Stimulated activated naive B cell treated with anti-CD40 and anti-IgM and Interleukin-4, amounts not matched to agents 10 μg/mL and 1 μg/mL and 100 μg/mL, for 72 hours (primary cell): ENCODE measurements at regions not wholly inside any gene's neighbourhood (a gene's known extent, or its start where the extent isn't known, plus 50 kb on each side); places are given as distances from the start of the nearest gene placed in this dataset.

ENCODE experiments used
- ATAC-seq, 2 donors: fragments of 150-1000 bp; cut with Tn5 transposase; replicated peaks; 2 replicates each; pipeline ENCODE4 v1.10.0; 2021; ENCODE audit warnings: moderate library complexity in 1 of 2
- DNase-seq: peaks from one replicate; pipeline ENCODE4 v3.0.0; 2021
- H3K27ac Mint-ChIP-seq: one replicate; pipeline ENCODE4 v1.8.0; 2022; ENCODE audit warnings: mild to moderate bottlenecking, mixed read lengths
- H3K27me3 Mint-ChIP-seq, 2 donors: one replicate each; pipeline ENCODE4 v1.8.0; 2022; ENCODE audit warnings: mixed read lengths in 2 of 2
- H3K36me3 Mint-ChIP-seq, 2 donors: one replicate each; pipeline ENCODE4 v1.8.0; 2022; ENCODE audit warnings: mixed read lengths in 2 of 2, mild to moderate bottlenecking in 1 of 2
- H3K4me1 Mint-ChIP-seq, 2 donors: one replicate each; pipeline ENCODE4 v1.8.0; 2022; ENCODE audit warnings: mixed read lengths in 2 of 2, mild to moderate bottlenecking in 1 of 2
- H3K4me3 Mint-ChIP-seq, 2 donors: one replicate each; pipeline ENCODE4 v1.8.0; 2022; ENCODE audit warnings: mild to moderate bottlenecking in 2 of 2, mixed read lengths in 2 of 2, moderate library complexity in 1 of 2
- H3K9me3 Mint-ChIP-seq, 2 donors: one replicate each; pipeline ENCODE4 v1.8.0; 2022; ENCODE audit warnings: mixed read lengths in 2 of 2, mild to moderate bottlenecking in 1 of 2

DNA sequence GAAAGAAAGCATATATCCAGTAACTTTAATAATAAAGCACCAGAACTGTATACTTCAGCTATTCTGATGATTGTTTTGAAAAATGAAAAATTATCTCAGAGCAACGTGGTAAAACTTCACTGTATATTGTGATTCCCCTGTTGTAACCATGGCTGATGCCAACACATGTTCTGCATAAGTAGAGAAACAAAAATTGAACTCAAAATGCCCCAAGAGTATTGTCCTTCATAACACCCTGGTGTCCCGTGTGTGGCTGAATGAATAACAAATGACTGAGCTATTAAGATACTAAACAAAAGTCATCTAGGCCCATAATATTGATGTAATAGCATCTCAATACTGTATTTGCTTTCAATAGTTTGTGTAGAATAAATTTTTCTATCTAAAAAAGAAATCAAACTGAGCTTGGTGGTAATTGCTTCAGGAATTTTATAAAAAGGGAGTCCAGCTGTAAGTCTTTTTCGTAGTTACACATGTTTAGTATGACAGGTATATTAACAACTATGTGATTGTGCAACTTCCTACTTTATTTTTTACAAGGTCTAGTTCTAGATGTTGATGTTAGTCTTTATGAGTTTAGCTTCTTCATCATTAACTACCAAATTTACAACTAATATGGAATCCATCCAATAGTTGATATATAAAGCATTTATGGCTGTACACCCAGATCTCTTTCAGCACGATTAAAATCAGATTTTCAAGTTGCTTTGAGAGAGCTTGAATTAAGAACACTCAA, 623.8 kb upstream of the AGTR1 start:
- Mint-ChIP-seq H3K27ac (no peak overlapping the region), H3K4me3 (no peak overlapping the region), H3K4me1 (no peaks in the 10 kb centered on the region), H3K9me3 (no peaks in the 10 kb centered on the region), H3K27me3 (no peaks in the 10 kb centered on the region), H3K36me3 (no peaks in the 10 kb centered on the region)
- DNase-seq: no peak
- no peak for ATAC-seq

DNA sequence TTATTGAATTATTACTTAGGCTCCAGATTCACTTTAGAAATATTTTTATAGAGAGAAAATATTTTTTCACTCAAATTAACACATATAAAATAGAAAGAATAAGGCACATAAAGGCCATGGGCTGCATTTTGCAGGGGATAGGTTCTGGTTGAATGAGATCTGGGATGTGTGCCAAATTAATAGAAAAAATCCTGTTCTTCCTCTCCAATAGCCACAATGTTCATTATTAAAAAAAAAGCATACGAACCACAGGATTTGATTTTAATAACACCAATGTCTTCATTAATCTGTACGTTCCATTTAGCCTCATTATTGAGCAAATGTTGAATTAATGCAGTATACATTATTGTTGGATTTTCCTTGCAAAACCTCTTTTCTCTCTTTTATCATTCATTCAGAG, 622.8 kb upstream of the AGTR1 start:
- Mint-ChIP-seq H3K27me3 (no peaks in the 10 kb centered on the region), H3K4me1 (no peaks in the 10 kb centered on the region), H3K27ac (no peak overlapping the region), H3K4me3 (no peak overlapping the region), H3K9me3 (no peaks in the 10 kb centered on the region), H3K36me3 (no peaks in the 10 kb centered on the region)
- ATAC-seq (no peak), DNase-seq (no peak)

GRCh38 chr3:148075771-148076716, 621.7 kb upstream of the AGTR1 start:
- Mint-ChIP-seq H3K4me1 (no peaks in the 10 kb centered on the region), H3K36me3 (no peaks in the 10 kb centered on the region), H3K4me3 (no peak overlapping the region), H3K27ac (no peak overlapping the region), H3K9me3 (no peaks in the 10 kb centered on the region), H3K27me3 (no peaks in the 10 kb centered on the region)
- DNase-seq (no peak), ATAC-seq (no peak)

- no peaks in the 10 kb centered on the region for H3K36me3 Mint-ChIP-seq
- no peak for DNase-seq
- H3K9me3 Mint-ChIP-seq: no peaks in the 10 kb centered on the region
- no peaks in the 10 kb centered on the region for H3K4me1 Mint-ChIP-seq
- H3K27ac Mint-ChIP-seq: no peak overlapping the region
- H3K27me3 Mint-ChIP-seq: no peaks in the 10 kb centered on the region
- ATAC-seq: no peak
- no peak overlapping the region for H3K4me3 Mint-ChIP-seq
Measured at GRCh38 chr3:148077318-148077923, 620.3 kb upstream of the AGTR1 start.

- ATAC-seq: no peak
- Mint-ChIP-seq H3K4me1 (no peaks in the 10 kb centered on the region), H3K9me3 (no peaks in the 10 kb centered on the region), H3K27ac (no peak overlapping the region), H3K36me3 (no peaks in the 10 kb centered on the region), H3K27me3 (no peaks in the 10 kb centered on the region), H3K4me3 (no peak overlapping the region)
- DNase-seq: no peak
Measured at GRCh38 chr3:148077965-148078364, 619.7 kb upstream of the AGTR1 start.

DNA sequence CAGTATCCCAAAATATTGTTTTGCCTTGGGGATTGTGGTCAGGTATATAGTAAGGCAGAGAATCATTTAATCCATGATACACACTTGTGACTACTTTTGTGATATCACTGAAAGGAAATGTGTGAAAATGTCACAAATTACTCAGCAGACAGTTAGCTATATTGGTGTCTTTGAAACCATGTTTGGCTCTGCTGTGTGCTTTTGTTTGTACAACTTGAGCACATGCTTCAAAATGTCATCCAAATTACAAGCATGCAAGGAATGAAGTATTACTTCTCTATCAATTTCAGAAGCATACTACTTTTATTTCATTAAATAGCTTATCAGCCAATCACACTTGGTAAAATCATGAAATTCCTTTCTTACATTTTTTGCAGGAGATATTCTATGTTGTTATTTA, 619.0 kb upstream of the AGTR1 start:
- Mint-ChIP-seq H3K27me3 (no peaks in the 10 kb centered on the region), H3K27ac (no peak overlapping the region), H3K4me3 (no peak overlapping the region), H3K36me3 (no peaks in the 10 kb centered on the region), H3K9me3 (no peaks in the 10 kb centered on the region), H3K4me1 (no peaks in the 10 kb centered on the region)
- DNase-seq: no peak
- no peak for ATAC-seq

- H3K4me1 Mint-ChIP-seq: no peaks in the 10 kb centered on the region
- no peak for DNase-seq
- H3K27me3 Mint-ChIP-seq: no peaks in the 10 kb centered on the region
- ATAC-seq: no peak
- H3K36me3 Mint-ChIP-seq: no peaks in the 10 kb centered on the region
- no peak overlapping the region for H3K4me3 Mint-ChIP-seq
- H3K27ac Mint-ChIP-seq: no peak overlapping the region
- H3K9me3 Mint-ChIP-seq: no peaks in the 10 kb centered on the region
Measured at GRCh38 chr3:148079370-148079769, 618.3 kb upstream of the AGTR1 start.

DNA sequence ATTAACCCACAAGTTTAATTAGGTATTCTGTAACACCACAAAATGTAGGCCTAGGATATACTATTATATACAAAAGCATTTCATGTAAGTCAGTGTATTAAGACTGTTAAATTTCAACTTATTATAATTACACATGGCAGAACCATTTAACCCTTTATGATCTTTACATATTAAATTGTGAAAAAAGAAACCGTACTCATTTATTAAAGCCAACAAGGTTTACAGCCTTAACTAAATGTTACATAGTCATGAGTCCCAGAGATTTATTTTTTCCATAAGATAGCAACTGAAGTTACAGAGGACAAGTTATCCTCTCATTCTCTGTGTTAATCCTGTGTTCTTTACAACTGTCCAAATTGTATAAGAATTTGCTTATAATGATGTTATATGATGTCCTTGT, 615.8 kb upstream of the AGTR1 start:
- H3K36me3 Mint-ChIP-seq: no peaks in the 10 kb centered on the region

GRCh38 chr3:148082506-148083280, 615.0 kb upstream of the AGTR1 start:
- H3K4me3 Mint-ChIP-seq: no peak overlapping the region
- no peak overlapping the region for H3K27ac Mint-ChIP-seq
- DNase-seq (no peak), ATAC-seq (no peak)
- H3K9me3 Mint-ChIP-seq: no peaks in the 10 kb centered on the region
- H3K27me3 Mint-ChIP-seq: no peaks in the 10 kb centered on the region
- no peaks in the 10 kb centered on the region for H3K4me1 Mint-ChIP-seq
- H3K36me3 Mint-ChIP-seq: no peaks in the 10 kb centered on the region

More for the DNA sequence above, 615.8 kb upstream of the AGTR1 start:
- Mint-ChIP-seq H3K27me3 (no peaks in the 10 kb centered on the region), H3K4me1 (no peaks in the 10 kb centered on the region), H3K4me3 (no peak overlapping the region), H3K27ac (no peak overlapping the region), H3K9me3 (no peaks in the 10 kb centered on the region)
- DNase-seq (no peak), ATAC-seq (no peak)

- no peaks in the 10 kb centered on the region for H3K27me3 Mint-ChIP-seq
- DNase-seq (no peak), ATAC-seq (no peak)
- H3K36me3 Mint-ChIP-seq: no peaks in the 10 kb centered on the region
- H3K27ac Mint-ChIP-seq: no peak overlapping the region
- no peaks in the 10 kb centered on the region for H3K9me3 Mint-ChIP-seq
- no peak overlapping the region for H3K4me3 Mint-ChIP-seq
- H3K4me1 Mint-ChIP-seq: no peaks in the 10 kb centered on the region
Measured at GRCh38 chr3:148083526-148084182, 614.0 kb upstream of the AGTR1 start.

DNA sequence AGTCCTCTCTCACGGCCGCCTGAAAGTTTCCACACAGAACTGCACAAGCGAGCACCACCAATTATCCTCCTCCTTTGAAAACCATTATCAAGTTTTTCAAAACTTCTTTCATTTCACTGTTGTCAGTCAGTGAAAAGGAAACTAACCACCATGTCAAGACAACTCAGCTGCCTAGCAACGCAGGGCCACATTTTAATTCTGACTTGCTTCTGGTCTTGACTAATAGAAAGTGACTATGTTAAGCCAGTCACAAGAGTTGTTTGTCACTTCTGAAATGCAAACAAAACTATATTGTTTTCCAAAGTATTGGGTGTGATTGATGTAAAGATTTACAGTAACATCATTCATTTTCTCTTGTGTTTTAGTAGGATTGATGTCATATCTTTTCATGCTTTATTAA, 612.8 kb upstream of the AGTR1 start:
- Mint-ChIP-seq H3K27me3 (no peaks in the 10 kb centered on the region), H3K36me3 (no peaks in the 10 kb centered on the region), H3K27ac (no peak overlapping the region), H3K4me3 (no peak overlapping the region), H3K9me3 (no peaks in the 10 kb centered on the region), H3K4me1 (no peaks in the 10 kb centered on the region)
- ATAC-seq (no peak), DNase-seq (no peak)

DNA sequence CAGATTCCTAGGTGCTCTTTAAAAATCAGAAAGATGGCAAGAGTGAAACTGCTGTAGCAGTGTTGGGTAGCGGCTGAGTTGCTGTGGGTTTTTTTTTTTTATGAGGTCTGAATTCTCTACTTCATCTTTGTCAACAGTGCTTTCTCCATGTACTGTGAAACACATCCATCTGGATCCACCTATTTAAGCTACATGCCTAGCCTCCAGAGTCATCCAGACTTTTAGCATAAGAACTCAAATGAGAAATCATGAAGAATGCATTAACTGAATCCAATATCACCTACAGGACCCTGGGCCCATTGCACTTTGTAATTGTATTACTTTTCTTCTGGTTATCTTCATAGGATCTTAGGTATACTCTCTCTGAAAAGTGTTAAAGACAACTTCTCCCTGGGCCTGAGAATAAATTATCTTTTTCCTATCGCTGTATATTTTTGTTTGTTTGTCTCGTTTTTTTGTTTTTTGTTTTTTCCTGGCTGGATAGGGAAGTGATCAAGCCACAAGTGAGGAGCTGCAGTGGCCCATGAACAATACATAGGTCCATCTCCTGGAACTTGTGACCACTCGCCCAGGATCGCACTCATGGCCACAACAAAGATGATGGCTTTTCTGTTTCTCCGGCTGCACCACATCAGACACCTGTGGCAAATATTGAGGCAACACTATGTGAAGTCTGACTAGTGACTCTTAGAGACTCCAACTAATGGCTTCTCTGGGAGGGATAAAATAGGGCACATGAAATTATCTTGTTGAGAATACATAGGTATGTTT, 609.9 kb upstream of the AGTR1 start:
- ATAC-seq: no peak
- H3K4me1 Mint-ChIP-seq: no peaks in the 10 kb centered on the region
- H3K4me3 Mint-ChIP-seq: no peak overlapping the region
- H3K36me3 Mint-ChIP-seq: no peaks in the 10 kb centered on the region
- H3K27me3 Mint-ChIP-seq: no peaks in the 10 kb centered on the region
- no peak overlapping the region for H3K27ac Mint-ChIP-seq
- DNase-seq: no peak
- no peaks in the 10 kb centered on the region for H3K9me3 Mint-ChIP-seq

GRCh38 chr3:148089171-148089570, 608.5 kb upstream of the AGTR1 start:
- Mint-ChIP-seq H3K4me3 (no peak overlapping the region), H3K27ac (no peak overlapping the region), H3K36me3 (no peaks in the 10 kb centered on the region), H3K4me1 (no peaks in the 10 kb centered on the region), H3K9me3 (no peaks in the 10 kb centered on the region), H3K27me3 (no peaks in the 10 kb centered on the region)
- no peak for ATAC-seq
- DNase-seq: no peak
